ENCODE measurements at regions not wholly inside any gene's neighbourhood (a gene's known extent, or its start where the extent isn't known, plus 50 kb on each side); places are given as distances from the start of the nearest gene placed in this dataset.

- DNase-seq (ENCODE audit: low spot score) = no peak
Observed at GRCh38 chr1:29707796-29708195, 471.5 kb downstream of the PTPRU start.

GRCh38 chr1:29706936-29707335 lies 470.6 kb downstream of the PTPRU start:
- no peak for DNase-seq (ENCODE audit: low spot score)

- DNase-seq (ENCODE audit: low spot score) = no peak
Observed at GRCh38 chr1:29704430-29704829, 468.1 kb downstream of the PTPRU start.

DNA sequence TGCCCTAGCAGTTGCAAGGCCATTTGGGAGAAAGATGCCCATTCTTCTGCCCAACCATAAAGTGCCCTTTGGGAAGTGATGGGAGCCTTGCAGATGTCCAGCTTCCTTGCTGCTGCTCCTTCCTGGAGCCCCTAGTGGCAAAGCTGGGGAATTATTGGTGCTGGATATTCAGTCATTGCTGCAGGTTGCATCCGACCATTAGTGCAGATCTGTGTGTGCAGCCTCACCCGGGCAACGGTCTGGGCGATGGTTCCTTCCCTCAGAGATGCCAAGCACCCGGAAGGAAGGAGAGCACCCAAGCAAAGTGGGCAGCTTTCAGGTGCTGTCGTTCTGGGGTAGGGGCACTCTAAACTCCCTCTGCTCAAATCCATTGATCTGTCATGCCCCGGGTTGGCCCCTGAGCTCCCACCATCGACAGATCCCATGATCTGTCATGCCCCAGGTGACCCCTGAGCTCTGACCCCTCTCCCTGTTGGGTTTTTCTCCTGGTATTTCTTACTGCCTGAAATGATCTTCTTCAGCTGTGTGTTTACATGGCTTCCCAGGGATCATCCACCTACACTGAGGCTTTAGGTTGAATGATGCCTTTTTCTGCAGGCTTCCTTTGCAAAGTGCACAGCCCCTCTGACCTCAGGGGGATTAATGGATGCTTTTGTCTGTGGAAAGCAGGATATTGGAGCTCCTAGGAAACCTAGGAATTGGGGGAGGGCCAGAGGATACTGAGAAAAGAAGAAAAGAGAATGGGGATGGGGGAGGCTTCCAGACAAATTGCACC lies 467.5 kb downstream of the PTPRU start:
- no peak for DNase-seq (ENCODE audit: low spot score)

DNA sequence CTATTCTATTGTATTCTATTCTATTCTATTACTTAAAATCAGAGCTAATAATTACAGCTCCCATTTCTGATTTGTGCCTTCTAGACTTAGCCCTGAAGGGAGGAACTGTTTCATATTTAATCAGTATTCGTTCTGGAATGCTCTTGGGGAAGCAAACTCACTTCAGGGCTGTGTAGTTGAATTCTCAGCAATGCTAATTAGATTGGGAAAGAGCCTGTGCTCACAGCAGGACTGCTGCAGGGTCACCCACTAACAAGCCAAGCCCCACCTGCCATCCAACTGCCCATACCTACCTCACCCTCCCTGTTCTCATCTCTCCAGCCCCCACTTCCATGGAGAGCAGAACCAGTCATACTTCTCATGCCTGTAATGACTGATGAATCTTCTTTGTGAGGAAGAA lies 464.2 kb downstream of the PTPRU start:
- no peak for DNase-seq (ENCODE audit: low spot score)

DNA sequence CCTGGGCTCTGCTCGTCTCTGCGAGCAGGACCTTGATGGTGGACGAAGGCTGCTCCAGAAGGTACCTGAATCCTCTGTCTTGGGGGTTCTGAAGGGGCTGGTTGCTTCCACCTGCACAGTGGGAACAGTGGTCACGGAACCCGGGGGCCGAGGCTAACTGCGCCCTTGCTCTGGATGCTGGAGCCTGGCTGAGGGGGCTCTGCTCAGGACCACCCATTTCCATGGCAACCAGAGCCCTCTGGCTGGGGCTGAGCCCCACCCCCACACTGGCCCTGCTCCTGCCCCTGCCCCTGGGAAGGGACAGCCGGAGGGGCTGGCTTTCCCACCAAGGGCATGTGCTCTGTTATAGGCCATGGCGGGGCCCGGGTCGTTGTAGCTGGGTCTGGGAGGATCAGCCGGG lies 462.3 kb downstream of the PTPRU start:
- DNase-seq (ENCODE audit: low spot score) = no peak

DNA sequence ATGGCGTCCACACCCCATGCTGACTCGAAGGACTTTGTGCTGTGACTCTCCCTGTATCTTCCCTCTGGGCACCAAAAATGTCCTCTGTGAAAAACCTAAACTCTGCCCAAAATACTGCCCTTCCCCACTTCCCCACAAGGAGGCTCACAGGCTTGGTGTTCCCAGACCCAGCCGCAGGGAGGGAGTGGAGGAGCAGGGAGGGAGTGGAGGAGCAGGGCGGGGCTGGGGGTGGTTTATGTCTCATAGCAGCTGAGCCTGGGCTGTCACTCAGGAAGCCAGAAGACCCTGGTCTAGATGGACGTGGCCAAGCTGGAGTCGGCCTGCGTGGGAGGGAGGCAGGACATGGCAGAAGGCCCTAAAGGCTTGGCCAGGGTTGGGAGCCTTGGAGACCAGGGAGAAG lies 461.7 kb downstream of the PTPRU start:
- DNase-seq (ENCODE audit: low spot score) = no peak

DNA sequence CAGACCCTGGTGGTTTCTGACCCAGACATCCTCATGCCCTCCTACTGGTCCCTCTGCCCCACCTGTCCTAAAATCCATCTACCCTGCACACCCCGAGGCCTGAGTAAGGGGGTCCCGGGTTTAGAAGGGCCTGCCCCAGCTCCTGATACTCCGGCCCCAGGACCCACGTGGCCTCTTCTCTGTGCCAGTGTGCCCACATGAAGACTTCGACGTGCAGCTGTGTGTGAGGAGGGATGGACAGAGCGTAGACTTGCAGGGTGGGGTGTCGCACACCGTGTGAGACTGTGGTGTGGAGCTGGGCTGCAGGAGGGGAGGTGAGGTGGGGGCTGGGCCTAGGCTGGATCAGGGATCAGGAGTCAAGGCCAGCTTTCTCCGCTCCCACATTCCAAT lies 461.1 kb downstream of the PTPRU start:
- DNase-seq (ENCODE audit: low spot score) = no peak

DNA sequence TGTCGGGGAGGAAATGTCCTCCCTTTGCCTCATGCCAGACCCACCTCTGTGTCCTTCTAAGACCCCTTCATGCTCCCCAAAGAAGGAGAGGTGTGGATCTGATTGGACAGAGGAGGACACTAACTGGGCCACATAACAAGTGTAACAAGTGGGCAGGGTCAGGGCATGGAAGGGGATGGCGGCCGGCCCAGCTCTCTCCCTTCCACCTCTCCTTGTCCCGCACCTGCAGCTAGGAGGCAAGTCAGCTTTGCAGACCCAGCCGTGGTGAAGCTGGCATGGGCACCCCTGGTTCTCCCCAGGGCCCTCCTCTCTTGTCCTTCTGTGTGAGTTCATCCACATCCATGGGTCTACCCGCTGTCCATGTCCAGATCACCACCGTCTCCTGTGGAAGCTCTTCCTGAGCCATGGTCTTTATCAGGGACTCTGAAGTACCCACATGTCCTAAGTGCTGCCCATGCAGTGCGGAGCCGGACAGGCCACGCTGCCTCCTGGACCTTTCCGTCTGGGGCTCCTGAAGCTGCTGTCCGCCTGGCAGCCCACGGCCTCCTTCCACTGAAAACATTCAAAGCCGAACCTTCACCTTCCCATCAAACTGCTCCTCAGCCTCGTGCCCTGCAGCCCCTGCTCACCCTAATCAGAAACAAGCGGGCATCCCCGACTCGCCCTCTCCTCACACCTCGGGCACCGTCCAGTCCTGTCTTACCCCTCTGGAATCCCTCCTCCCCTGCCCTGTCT lies 460.5 kb downstream of the PTPRU start:
- DNase-seq (ENCODE audit: low spot score) = no peak

DNA sequence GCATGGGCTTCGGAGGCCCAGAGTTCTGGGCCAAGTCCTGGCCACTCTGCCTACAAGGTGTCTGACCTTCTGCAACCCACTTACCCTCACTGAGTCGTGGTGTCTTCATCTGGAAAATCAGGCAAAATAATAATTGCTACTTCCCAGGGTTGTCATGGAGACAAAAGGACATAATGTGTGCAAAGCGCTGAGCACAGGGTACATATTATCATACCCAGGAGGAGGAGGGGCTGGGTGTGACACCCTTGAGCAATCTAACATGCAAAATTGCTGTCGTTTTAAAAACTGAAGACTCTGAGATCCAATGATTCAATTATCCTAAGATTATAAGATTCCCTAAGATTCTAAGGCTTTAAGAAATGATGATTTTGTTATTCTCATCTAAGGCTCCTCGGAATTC lies 459.5 kb downstream of the PTPRU start:
- DNase-seq (ENCODE audit: low spot score) = no peak

DNA sequence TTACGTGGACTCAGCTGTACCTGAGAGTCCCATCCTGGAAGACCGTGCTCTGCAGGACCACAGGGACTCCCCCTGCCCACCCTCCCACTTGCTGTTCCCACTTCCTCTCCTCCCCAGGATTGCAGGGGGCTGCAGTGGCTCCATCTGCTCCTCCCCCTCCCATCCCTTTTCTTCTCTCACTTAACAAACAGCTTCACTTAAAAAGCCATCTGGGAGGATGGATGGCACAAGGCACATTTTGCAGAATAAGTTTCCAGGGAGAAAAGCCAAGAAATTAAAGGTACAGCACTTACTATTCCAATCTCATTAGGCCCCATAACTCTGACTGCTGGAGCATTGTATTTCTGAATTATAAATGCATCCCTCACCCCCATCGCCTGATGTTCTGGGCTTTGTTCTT lies 458.7 kb downstream of the PTPRU start:
- DNase-seq (ENCODE audit: low spot score) = no peak

- DNase-seq (ENCODE audit: low spot score) = no peak
Observed at GRCh38 chr1:29691499-29691898, 455.2 kb downstream of the PTPRU start.

DNA sequence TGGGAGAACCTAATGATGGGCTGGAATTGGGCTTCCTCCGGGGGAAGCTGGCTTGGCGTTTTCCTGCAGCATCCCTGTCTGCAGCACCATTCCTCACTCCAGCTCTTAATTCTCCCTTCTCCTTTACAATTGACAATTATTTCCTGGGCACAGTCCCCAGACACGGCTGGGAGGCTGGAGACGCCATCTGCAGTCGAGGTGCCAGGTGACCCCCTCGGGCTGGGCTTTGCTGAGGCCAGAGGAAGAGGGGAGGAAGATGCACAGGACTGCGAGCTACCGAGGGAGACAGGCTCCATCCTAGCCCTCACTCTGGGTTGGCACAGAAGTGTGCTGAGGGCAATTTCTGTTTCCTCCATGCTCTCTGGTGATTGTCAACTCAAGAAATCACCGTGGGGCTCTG lies 453.8 kb downstream of the PTPRU start:
- no peak for DNase-seq (ENCODE audit: low spot score)

- DNase-seq (ENCODE audit: low spot score) = no peak
Observed at GRCh38 chr1:29689372-29690030, 453.2 kb downstream of the PTPRU start.

- no peak for DNase-seq (ENCODE audit: low spot score)
Observed at GRCh38 chr1:29688471-29689365, 452.4 kb downstream of the PTPRU start.

- no peak for DNase-seq (ENCODE audit: low spot score)
Observed at GRCh38 chr1:29687601-29688244, 451.4 kb downstream of the PTPRU start.

- no peak for DNase-seq (ENCODE audit: low spot score)
Observed at GRCh38 chr1:29687166-29687565, 450.8 kb downstream of the PTPRU start.

- no peak for DNase-seq (ENCODE audit: low spot score)
Observed at GRCh38 chr1:29686012-29686930, 449.9 kb downstream of the PTPRU start.

DNA sequence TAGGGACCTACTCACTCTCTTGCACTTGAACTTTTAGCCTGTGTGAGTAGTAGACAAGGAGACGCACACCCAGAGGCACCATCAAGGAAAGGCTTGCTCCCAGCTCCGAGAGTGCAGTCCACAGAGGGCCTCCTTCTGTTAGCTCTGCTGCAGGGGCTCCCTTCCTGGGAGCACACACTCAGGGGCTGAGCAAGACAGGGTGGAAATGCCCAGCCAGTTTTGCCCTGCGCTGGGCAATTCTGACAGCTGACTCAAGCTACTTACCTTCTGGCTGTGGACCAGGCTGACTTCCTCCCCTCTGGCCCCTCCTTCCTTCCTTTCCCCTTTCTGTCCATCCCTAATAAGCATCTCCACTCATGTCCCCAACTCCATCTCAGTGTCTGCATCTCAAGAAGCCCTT lies 449.1 kb downstream of the PTPRU start:
- no peak for DNase-seq (ENCODE audit: low spot score)

DNA sequence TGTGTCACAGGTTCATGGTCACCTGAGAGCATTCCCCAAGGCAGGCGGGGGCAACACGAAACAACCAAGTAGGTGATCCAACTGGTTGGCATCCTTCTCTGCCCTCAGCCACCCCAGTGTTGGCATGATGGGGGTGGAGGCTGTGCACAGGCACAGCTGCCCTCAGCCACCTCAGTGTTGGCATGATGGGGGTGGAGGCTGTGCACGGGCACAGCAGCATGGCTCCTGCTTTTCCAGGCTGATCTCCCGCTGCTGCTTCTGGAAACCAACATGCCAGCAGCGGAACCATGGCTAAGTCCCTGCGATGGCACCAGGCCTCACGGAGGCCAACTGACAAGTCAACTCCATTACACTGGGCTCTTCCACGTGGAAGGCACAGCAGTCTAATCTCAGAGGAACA lies 447.8 kb downstream of the PTPRU start:
- no peak for DNase-seq (ENCODE audit: low spot score)

DNA sequence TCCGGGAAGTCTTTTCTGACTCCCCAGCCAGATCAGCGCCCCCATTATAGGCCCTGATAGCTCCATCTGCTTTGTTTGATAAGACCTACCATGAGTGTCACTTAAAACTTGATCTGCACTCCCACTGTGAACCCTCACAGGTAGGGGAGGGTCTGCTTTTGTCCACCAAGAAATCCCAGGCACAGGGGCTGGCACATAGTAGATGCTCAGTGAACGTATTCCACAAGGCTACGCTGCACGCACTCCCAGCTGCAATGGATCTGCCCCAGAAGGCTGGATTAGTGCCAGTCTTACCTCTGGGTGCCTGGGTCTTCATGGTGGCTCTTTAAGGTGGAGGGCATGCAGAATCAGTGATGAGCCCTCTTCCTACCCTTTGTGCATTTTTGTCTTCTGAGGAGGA lies 447.1 kb downstream of the PTPRU start:
- no peak for DNase-seq (ENCODE audit: low spot score)
